ENCODE measurements at regions not wholly inside any gene's neighbourhood (a gene's known extent, or its start where the extent isn't known, plus 50 kb on each side); places are given as distances from the start of the nearest gene placed in this dataset.

- CTCF ChIA-PET = no interaction called here
- intact Hi-C loops (cut with micrococcal nuclease; ENCODE audit: unreplicated experiment) = no loop called here
- POLR2A ChIA-PET = no interaction called here
Measured at GRCh38 chr3:187871204-187871591, 125.9 kb upstream of the BCL6 start.

GRCh38 chr3:187871848-187872247 is 126.6 kb upstream of the BCL6 start:
- DNase-seq (ENCODE audit: low read depth, low spot score) (no peak), ATAC-seq (no peak)
- no TSS peak for BruUV-seq (replicated peaks)
- intact Hi-C loops (cut with micrococcal nuclease; ENCODE audit: unreplicated experiment) = no loop called here
- Histone ChIP-seq H3K4me1 (ENCODE audit: control insufficient read depth, insufficient read depth, low read length) (no peaks in the 10 kb centered on the region), H3K9me3 (ENCODE audit: control insufficient read depth, insufficient read depth, low read depth, low read length) (no peaks in the 10 kb centered on the region), H3K27ac (ENCODE audit: low read length) (no peak overlapping the region), H3K27me3 (ENCODE audit: control insufficient read depth, insufficient read depth, low read length) (no peaks in the 10 kb centered on the region), H3K4me3 (ENCODE audit: low read depth in 2 of 2, low read length in 2 of 2) (no peak overlapping the region), H3K36me3 (ENCODE audit: control insufficient read depth, insufficient read depth, low read length) (no peaks in the 10 kb centered on the region)
- in situ Hi-C loops (cut with HindIII; ENCODE audit: low pct_unique_long_range_greater_than_20kb, low sequenced_read_pairs) = no loop called here
- TF ChIP-seq TCF7L2 (IDR thresholded peaks at IDR 0.05; ENCODE audit: low read depth, low read length) (no peak), REST (IDR thresholded peaks at IDR 0.05; ENCODE audit: insufficient read depth in 1 of 2, low read depth in 2 of 2, low read length in 1 of 2) (no peak), SIN3A (IDR thresholded peaks at IDR 0.05; ENCODE audit: borderline replicate concordance, insufficient read depth, low read depth, low read length) (no peak), CTCF (IDR thresholded peaks at IDR 0.05) (no peak), POLR2AphosphoS5 (IDR thresholded peaks at IDR 0.05; ENCODE audit: low read depth, low read length) (no peak)
- ChIA-PET POLR2A (no interaction called here), CTCF (no interaction called here)

More at GRCh38 chr3:187871204-187871591, 125.9 kb upstream of the BCL6 start:
- TF ChIP-seq TCF7L2 (IDR thresholded peaks at IDR 0.05; ENCODE audit: low read depth, low read length) (no peak), POLR2AphosphoS5 (IDR thresholded peaks at IDR 0.05; ENCODE audit: low read depth, low read length) (no peak)
- no peaks in the 10 kb centered on the region for H3K4me1 ChIP-seq (ENCODE audit: control insufficient read depth, insufficient read depth, low read length)
- no TSS peak for BruUV-seq (replicated peaks)
- DNase-seq (ENCODE audit: low read depth, low spot score) (no peak), ATAC-seq (no peak)
- H3K27ac ChIP-seq (ENCODE audit: low read length) = no peak overlapping the region
- no peak overlapping the region for H3K4me3 ChIP-seq (ENCODE audit: low read depth in 2 of 2, low read length in 2 of 2)
- in situ Hi-C loops (cut with HindIII; ENCODE audit: low pct_unique_long_range_greater_than_20kb, low sequenced_read_pairs) = no loop called here
- H3K27me3 ChIP-seq (ENCODE audit: control insufficient read depth, insufficient read depth, low read length) = no peaks in the 10 kb centered on the region
- H3K9me3 ChIP-seq (ENCODE audit: control insufficient read depth, insufficient read depth, low read depth, low read length) = no peaks in the 10 kb centered on the region
- H3K36me3 ChIP-seq (ENCODE audit: control insufficient read depth, insufficient read depth, low read length) = no peaks in the 10 kb centered on the region

GRCh38 chr3:187873843-187874242 is 128.6 kb upstream of the BCL6 start:
- POLR2A ChIA-PET = no interaction called here
- CTCF ChIA-PET = no interaction called here
- H3K27ac ChIP-seq (ENCODE audit: low read length) = no peak overlapping the region

More at GRCh38 chr3:187873843-187874242, 128.6 kb upstream of the BCL6 start:
- BruUV-seq (replicated peaks) = no TSS peak
- in situ Hi-C loops (cut with HindIII; ENCODE audit: low pct_unique_long_range_greater_than_20kb, low sequenced_read_pairs) = no loop called here
- intact Hi-C loops (cut with micrococcal nuclease; ENCODE audit: unreplicated experiment) = no loop called here
- ATAC-seq (no peak), DNase-seq (ENCODE audit: low read depth, low spot score) (no peak)
- no peak for TF ChIP-seq TCF7L2 (IDR thresholded peaks at IDR 0.05; ENCODE audit: low read depth, low read length)
- H3K27me3 ChIP-seq (ENCODE audit: control insufficient read depth, insufficient read depth, low read length) = no peaks in the 10 kb centered on the region
- no peak overlapping the region for H3K4me3 ChIP-seq (ENCODE audit: low read depth in 2 of 2, low read length in 2 of 2)
- H3K4me1 ChIP-seq (ENCODE audit: control insufficient read depth, insufficient read depth, low read length) = no peaks in the 10 kb centered on the region
- H3K9me3 ChIP-seq (ENCODE audit: control insufficient read depth, insufficient read depth, low read depth, low read length) = no peaks in the 10 kb centered on the region
- H3K36me3 ChIP-seq (ENCODE audit: control insufficient read depth, insufficient read depth, low read length) = no peaks in the 10 kb centered on the region

Data from Panc1 (cell line).